GM18873 (cell line): ENCODE measurements at regions not wholly inside any gene's neighbourhood (a gene's known extent, or its start where the extent isn't known, plus 50 kb on each side); places are given as distances from the start of the nearest gene placed in this dataset.
"Not testable (repeated sequence)": the region's sequence is repeated elsewhere in the genome, so short reads cannot be mapped to it uniquely, and the experiment has no call there.

ENCODE experiments used
- ATAC-seq: cut with Tn5 transposase; IDR thresholded peaks from one replicate; pipeline ENCODE4 v1.9.1; 2021; ENCODE audit warnings: mild to moderate bottlenecking, moderate library complexity, moderate number of reproducible peaks; ENCODE audit not compliant: unreplicated experiment, low FRiP score

GRCh38 chr4:56155432-56155831 lies 206.7 kb downstream of the CEP135 start:
- ATAC-seq: no peak

- no peak for ATAC-seq
Measured at GRCh38 chr4:56149591-56149990, 200.8 kb downstream of the CEP135 start.

GRCh38 chr4:56148428-56148827 lies 199.7 kb downstream of the CEP135 start:
- no peak for ATAC-seq

GRCh38 chr4:56147371-56147770 lies 198.6 kb downstream of the CEP135 start:
- ATAC-seq: no peak

- ATAC-seq: no peak
Measured at GRCh38 chr4:56146956-56147355, 198.2 kb downstream of the CEP135 start.

- no peak for ATAC-seq
Measured at GRCh38 chr4:56142088-56142487, 193.3 kb downstream of the CEP135 start.

- ATAC-seq: no peak
Measured at GRCh38 chr4:56139241-56139827, 190.6 kb downstream of the CEP135 start.

- not testable (repeated sequence) for ATAC-seq
Measured at GRCh38 chr4:56134834-56135233, 186.1 kb downstream of the CEP135 start.

- no peak for ATAC-seq
Measured at GRCh38 chr4:56134266-56134665, 185.5 kb downstream of the CEP135 start.

- ATAC-seq: no peak
Measured at GRCh38 chr4:56132835-56133234, 184.1 kb downstream of the CEP135 start.

GRCh38 chr4:56132188-56132587 lies 183.4 kb downstream of the CEP135 start:
- ATAC-seq: not testable (repeated sequence)

GRCh38 chr4:56130606-56131155 lies 181.9 kb downstream of the CEP135 start:
- ATAC-seq: no peak

- ATAC-seq: no peak
Measured at GRCh38 chr4:56129431-56129861, 180.7 kb downstream of the CEP135 start.

- ATAC-seq: no peak
Measured at GRCh38 chr4:56128213-56128612, 179.5 kb downstream of the CEP135 start.

- ATAC-seq: no peak
Measured at GRCh38 chr4:56127716-56128115, 179.0 kb downstream of the CEP135 start.

- no peak for ATAC-seq
Measured at GRCh38 chr4:56123547-56123946, 174.8 kb downstream of the CEP135 start.

- no peak for ATAC-seq
Measured at GRCh38 chr4:56123051-56123450, 174.3 kb downstream of the CEP135 start.

GRCh38 chr4:56118845-56119244 lies 170.1 kb downstream of the CEP135 start:
- no peak for ATAC-seq

- no peak for ATAC-seq
Measured at GRCh38 chr4:56118055-56118454, 169.3 kb downstream of the CEP135 start.

GRCh38 chr4:56115898-56116297 lies 167.2 kb downstream of the CEP135 start:
- no peak for ATAC-seq

GRCh38 chr4:56112377-56112776 lies 163.6 kb downstream of the CEP135 start:
- no peak for ATAC-seq
